ENCODE measurements at regions not wholly inside any gene's neighbourhood (a gene's known extent, or its start where the extent isn't known, plus 50 kb on each side); places are given as distances from the start of the nearest gene placed in this dataset.

DNA sequence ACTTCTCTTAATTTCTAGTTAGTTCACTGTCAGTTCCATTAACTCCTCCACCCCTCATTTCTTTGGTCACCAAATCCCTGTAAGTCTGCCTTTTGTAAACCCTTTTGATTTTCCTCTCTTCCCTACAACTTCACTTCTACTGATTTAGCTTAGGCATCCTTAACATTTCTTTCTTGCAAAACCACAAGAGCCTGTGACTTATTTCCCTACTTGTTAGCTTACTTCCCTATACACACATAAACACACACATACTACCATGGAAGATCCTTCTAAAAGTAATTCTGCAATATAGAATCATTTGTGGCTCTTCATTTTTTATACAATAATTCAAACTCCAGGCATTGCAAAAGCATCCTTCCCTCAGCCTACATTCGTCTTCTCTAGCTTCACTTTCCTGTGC, 494.3 kb upstream of the USP15 start:
- no peak overlapping the region for H4K5ac ChIP-seq (ENCODE audit: insufficient read length, low read depth, low read length)
- no peak overlapping the region for H3K9ac ChIP-seq (replicated peaks in 1 of 4; ENCODE audit: extremely low read depth in 1 of 4, low read depth in 3 of 4, low read length in 3 of 4)
- no peak overlapping the region for H3K4ac ChIP-seq (replicated peaks; ENCODE audit: insufficient read length, low read depth, low read length)
- no peaks in the 10 kb centered on the region; a peak in 1 of 7 replicates for H3K4me1 ChIP-seq (replicated peaks in 1 of 4; ENCODE audit: control insufficient read depth in 3 of 4, insufficient read depth in 4 of 4, low read length in 3 of 4)
- H3K23me2 ChIP-seq (ENCODE audit: low read depth, low read length), result no peaks in the 10 kb centered on the region
- ChIA-PET CTCF (ENCODE audit: partially characterized antibody) (interaction anchor here (1.0 to 1.4 kb wide), 5 partner anchors 8 to 427 kb away, joined by 3 to 4 read pairs (median 3); a partner anchor contains a TSS), POLR2A (ENCODE audit: partially characterized antibody) (no interaction called here)
- H2AK5ac ChIP-seq (ENCODE audit: low read depth, low read length), result no peak overlapping the region
- no peaks in the 10 kb centered on the region; a peak in 2 of 4 replicates for H3K9me3 ChIP-seq (ENCODE audit: insufficient read depth in 2 of 2, low read depth in 1 of 2, low read length in 1 of 2)
- WGBS, 2 experiments (ENCODE audit: extremely low coverage in 1 of 2, insufficient coverage in 1 of 2, insufficient read length in 1 of 2, insufficient replicate concordance in 2 of 2, low coverage in 1 of 2, low lambda C conversion rate in 2 of 2, missing lambda C conversion rate in 1 of 2), result 96% methylated on average over 1 of the region's 1 CpG; no CpG with 5 or more reads in 1 of the 2 experiments
- no peak overlapping the region for H3K23ac ChIP-seq (ENCODE audit: insufficient read length)
- H3K18ac ChIP-seq (ENCODE audit: extremely low read depth, low read length), result no peak overlapping the region
- no peak overlapping the region for H4K8ac ChIP-seq (ENCODE audit: extremely low read depth, insufficient read depth, low read length)
- H3K56ac ChIP-seq (replicated peaks; ENCODE audit: insufficient read length, low read depth, low read length), result no peak overlapping the region
- H3K27ac ChIP-seq (ENCODE audit: low read depth, low read length), result no peak overlapping the region
- no peaks in the 10 kb centered on the region for H3K36me3 ChIP-seq (ENCODE audit: control insufficient read depth in 2 of 4, insufficient read depth in 4 of 4, low read length in 3 of 4)
- TF ChIP-seq CBX8 (IDR thresholded peaks at IDR 0.05; ENCODE audit: borderline replicate concordance, low read depth, low read length), result no peak
- no peak for TF ChIP-seq SUZ12 (IDR thresholded peaks at IDR 0.05; ENCODE audit: low read length)
- TF ChIP-seq SP1 (IDR thresholded peaks at IDR 0.05; ENCODE audit: low read depth, low read length), result no peak
- TF ChIP-seq NRF1 (IDR thresholded peaks at IDR 0.05; ENCODE audit: low read depth, low read length), result no peak
- TF ChIP-seq CHD1 (IDR thresholded peaks at IDR 0.05; ENCODE audit: low read depth, low read length), result no peak
- TF ChIP-seq ASH2L (IDR thresholded peaks at IDR 0.05; ENCODE audit: low read length), result no peak
- no peak overlapping the region for H2AFZ ChIP-seq (ENCODE audit: low read length)
- no peaks in the 10 kb centered on the region for H3K27me3 ChIP-seq (replicated peaks in 1 of 4; ENCODE audit: control insufficient read depth in 3 of 4, extremely low read depth in 1 of 4, insufficient read depth in 3 of 4, low read length in 3 of 4)
- H3K14ac ChIP-seq (ENCODE audit: insufficient read length), result no peak overlapping the region
- H4K20me1 ChIP-seq (replicated peaks in 1 of 2; ENCODE audit: control insufficient read depth in 1 of 2, insufficient read depth in 2 of 2, low read length in 2 of 2), result no peaks in the 10 kb centered on the region
- no peak overlapping the region for H2BK5ac ChIP-seq (ENCODE audit: low read depth, low read length)
- no peak overlapping the region for H3K4me3 ChIP-seq (ENCODE audit: extremely low read depth in 1 of 4, insufficient read depth in 2 of 4, low read depth in 3 of 4, low read length in 4 of 4)
- H2BK120ac ChIP-seq (replicated peaks; ENCODE audit: low read depth, low read length), result no peak overlapping the region
- no peak overlapping the region for H2BK20ac ChIP-seq (ENCODE audit: low read length)
- FAIRE-seq (no peak), DNase-seq (ENCODE audit: low read depth in 1 of 2, low spot score in 2 of 2) (no peak)
- no peak overlapping the region for H4K91ac ChIP-seq (replicated peaks; ENCODE audit: insufficient read length, low read length)
- H3K4me2 ChIP-seq (ENCODE audit: insufficient read depth in 1 of 2, low read depth in 2 of 2, low read length in 2 of 2), result no peak overlapping the region
- H3K79me2 ChIP-seq (ENCODE audit: control insufficient read depth in 1 of 2, insufficient read depth in 2 of 2, low read length in 2 of 2), result no peaks in the 10 kb centered on the region
- H3K79me1 ChIP-seq (ENCODE audit: low read depth, low read length), result no peaks in the 10 kb centered on the region
- no peak overlapping the region for H2BK12ac ChIP-seq (ENCODE audit: low read depth, low read length)
- no peak overlapping the region for H2BK15ac ChIP-seq (ENCODE audit: low read length)
